Vagina (tissue), 2 donors: ENCODE measurements at regions not wholly inside any gene's neighbourhood (a gene's known extent, or its start where the extent isn't known, plus 50 kb on each side); places are given as distances from the start of the nearest gene placed in this dataset.

Experiments used
- DNase-seq, 2 donors: peaks; one replicate each; pipeline ENCODE4 v3.0.0-alpha.2; 2017; ENCODE audit errors: extremely low spot score in 2 of 2
- H3K27ac ChIP-seq: fragments of 200-600 bp; sonication (generic); one replicate; pipeline ENCODE4 v1.5.1; 2019
- H3K27me3 ChIP-seq: fragments of 200-600 bp; sonication (generic); one replicate; pipeline ENCODE4 v1.5.1; 2019
- H3K36me3 ChIP-seq, 2 donors: fragments of 200-600 bp; sonication (generic); one replicate each; pipeline ENCODE4 v1.5.1; 2017 to 2019
- H3K4me1 ChIP-seq: fragments of 200-600 bp; sonication (generic); one replicate; pipeline ENCODE4 v1.5.1; 2019
- H3K4me3 ChIP-seq, 2 donors: fragments of 200-600 bp; sonication (generic); 1 replicate in 1 of 2; 2 replicates in 1 of 2; pipeline ENCODE4 v1.5.1; 2016 to 2019
- H3K9me3 ChIP-seq: fragments of 200-600 bp; sonication (generic); one replicate; pipeline ENCODE4 v1.5.1; 2019
- CTCF ChIP-seq, 3 experiments: fragments of 450-650 bp in 2 of 3; fragments of 200-600 bp in 1 of 3; sonication (generic) in 1 of 3; IDR thresholded peaks; one replicate each; pipeline ENCODE4 v1.5.1; 2017 to 2019; ENCODE audit warnings: antibody characterized with exemption in 3 of 3, mild to moderate bottlenecking in 2 of 3, moderate library complexity in 2 of 3
- POLR2A ChIP-seq, 2 donors: fragments of 450-650 bp; IDR thresholded peaks; one replicate each; pipeline ENCODE4 v1.6.1; 2017; ENCODE audit warnings: antibody characterized with exemption in 2 of 2, mild to moderate bottlenecking in 2 of 2, moderate library complexity in 2 of 2
- POLR2AphosphoS5 ChIP-seq, 2 donors: sonication (generic); formaldehyde crosslinking; IDR thresholded peaks; one replicate each; pipeline ENCODE4 v1.9.0; 2017; ENCODE audit warnings: antibody characterized with exemption in 2 of 2, mild to moderate bottlenecking in 2 of 2, low read depth in 1 of 2; ENCODE audit not compliant: insufficient read depth in 1 of 2
- intact Hi-C: fragments of 100-400 bp; cut with DNase I; formaldehyde crosslinking; loops from one replicate; pipeline ENCODE4 v1.15.1; 2023

- Histone ChIP-seq H3K27ac (no peak overlapping the region), H3K4me1 (peaks cover 18% of the 10 kb centered on the region), H3K36me3 (no peaks in the 10 kb centered on the region), H3K4me3 (no peak overlapping the region), H3K9me3 (no peaks in the 10 kb centered on the region), H3K27me3 (no peaks in the 10 kb centered on the region)
- TF ChIP-seq CTCF (IDR thresholded peaks at IDR 0.05) (no peak), POLR2A (IDR thresholded peaks at IDR 0.05) (no peak), POLR2AphosphoS5 (IDR thresholded peaks at IDR 0.05; ENCODE audit: insufficient read depth in 1 of 2, low read depth in 1 of 2) (no peak)
- DNase-seq: no peak
- intact Hi-C loops: no loop called here
Observed at GRCh38 chr2:134155134-134155533, 98.7 kb upstream of the MGAT5 start.

GRCh38 chr2:134158295-134158694 is 95.6 kb upstream of the MGAT5 start:
- no peak for DNase-seq
- H3K27ac ChIP-seq: no peak overlapping the region
- H3K36me3 ChIP-seq: no peaks in the 10 kb centered on the region
- H3K4me3 ChIP-seq: no peak overlapping the region
- peaks cover 30% of the 10 kb centered on the region for H3K4me1 ChIP-seq
- no peaks in the 10 kb centered on the region for H3K27me3 ChIP-seq
- intact Hi-C loops: no loop called here
- TF ChIP-seq POLR2A (IDR thresholded peaks at IDR 0.05): no peak
- no peak for TF ChIP-seq CTCF (IDR thresholded peaks at IDR 0.05)
- TF ChIP-seq POLR2AphosphoS5 (IDR thresholded peaks at IDR 0.05; ENCODE audit: insufficient read depth in 1 of 2, low read depth in 1 of 2): no peak
- H3K9me3 ChIP-seq: no peaks in the 10 kb centered on the region

- H3K27ac ChIP-seq: no peak overlapping the region
- intact Hi-C loops: no loop called here
- peaks cover 11% of the 10 kb centered on the region for H3K4me1 ChIP-seq
- no peaks in the 10 kb centered on the region for H3K36me3 ChIP-seq
- no peaks in the 10 kb centered on the region for H3K9me3 ChIP-seq
- TF ChIP-seq POLR2AphosphoS5 (IDR thresholded peaks at IDR 0.05; ENCODE audit: insufficient read depth in 1 of 2, low read depth in 1 of 2) (no peak), POLR2A (IDR thresholded peaks at IDR 0.05) (no peak), CTCF (IDR thresholded peaks at IDR 0.05) (no peak)
- H3K4me3 ChIP-seq: no peak overlapping the region
- no peak for DNase-seq
- H3K27me3 ChIP-seq: no peaks in the 10 kb centered on the region
Observed at GRCh38 chr2:134161170-134161547, 92.7 kb upstream of the MGAT5 start.

GRCh38 chr2:134163336-134163735 is 90.5 kb upstream of the MGAT5 start:
- H3K4me3 ChIP-seq: no peak overlapping the region
- intact Hi-C loops: no loop called here
- no peak for TF ChIP-seq POLR2A (IDR thresholded peaks at IDR 0.05)
- no peak for TF ChIP-seq CTCF (IDR thresholded peaks at IDR 0.05)
- no peak for TF ChIP-seq POLR2AphosphoS5 (IDR thresholded peaks at IDR 0.05; ENCODE audit: insufficient read depth in 1 of 2, low read depth in 1 of 2)
- H3K27me3 ChIP-seq: no peaks in the 10 kb centered on the region
- peaks cover 11% of the 10 kb centered on the region for H3K4me1 ChIP-seq
- H3K9me3 ChIP-seq: no peaks in the 10 kb centered on the region
- H3K27ac ChIP-seq: no peak overlapping the region
- DNase-seq: no peak
- H3K36me3 ChIP-seq: no peaks in the 10 kb centered on the region

GRCh38 chr2:134164306-134164705 is 89.6 kb upstream of the MGAT5 start:
- H3K36me3 ChIP-seq: no peaks in the 10 kb centered on the region
- intact Hi-C loops: no loop called here
- no peaks in the 10 kb centered on the region for H3K27me3 ChIP-seq
- no peaks in the 10 kb centered on the region for H3K9me3 ChIP-seq
- H3K4me3 ChIP-seq: no peak overlapping the region
- H3K27ac ChIP-seq: no peak overlapping the region
- TF ChIP-seq POLR2AphosphoS5 (IDR thresholded peaks at IDR 0.05; ENCODE audit: insufficient read depth in 1 of 2, low read depth in 1 of 2) (no peak), CTCF (IDR thresholded peaks at IDR 0.05) (no peak), POLR2A (IDR thresholded peaks at IDR 0.05) (no peak)
- DNase-seq: no peak
- peaks cover 11% of the 10 kb centered on the region for H3K4me1 ChIP-seq
